ENCODE measurements at regions not wholly inside any gene's neighbourhood (a gene's known extent, or its start where the extent isn't known, plus 50 kb on each side); places are given as distances from the start of the nearest gene placed in this dataset.
"Not testable (repeated sequence)": the region's sequence is repeated elsewhere in the genome, so short reads cannot be mapped to it uniquely, and the experiment has no call there.

DNA sequence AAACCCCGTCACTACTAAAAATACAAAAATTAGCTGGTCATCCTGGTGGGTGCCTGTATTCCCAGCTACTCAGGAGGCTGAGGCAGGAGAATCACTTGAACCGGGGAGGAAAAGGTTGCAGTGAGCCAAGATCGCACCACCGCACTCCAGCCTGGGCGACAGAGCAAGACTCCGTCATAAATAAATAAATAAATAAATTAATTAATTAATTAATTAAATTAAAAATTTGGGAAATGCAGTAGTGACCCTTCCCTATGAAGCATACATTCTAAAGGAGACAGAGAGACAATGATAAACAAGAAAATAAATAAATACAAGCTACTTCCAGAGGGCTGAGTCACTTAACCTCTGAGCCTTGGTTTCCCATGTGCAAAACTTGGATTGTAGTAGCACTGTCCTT lies 383.6 kb upstream of the MAF start:
- ATAC-seq; intact Hi-C loops (cut with DNase I); DNase-seq (ENCODE audit: low spot score): not testable (repeated sequence)

- intact Hi-C loops (cut with DNase I): no loop called here
- DNase-seq (ENCODE audit: low spot score): no peak
- ATAC-seq: no peak
Observed at GRCh38 chr16:79982862-79983261, 382.3 kb upstream of the MAF start.

DNA sequence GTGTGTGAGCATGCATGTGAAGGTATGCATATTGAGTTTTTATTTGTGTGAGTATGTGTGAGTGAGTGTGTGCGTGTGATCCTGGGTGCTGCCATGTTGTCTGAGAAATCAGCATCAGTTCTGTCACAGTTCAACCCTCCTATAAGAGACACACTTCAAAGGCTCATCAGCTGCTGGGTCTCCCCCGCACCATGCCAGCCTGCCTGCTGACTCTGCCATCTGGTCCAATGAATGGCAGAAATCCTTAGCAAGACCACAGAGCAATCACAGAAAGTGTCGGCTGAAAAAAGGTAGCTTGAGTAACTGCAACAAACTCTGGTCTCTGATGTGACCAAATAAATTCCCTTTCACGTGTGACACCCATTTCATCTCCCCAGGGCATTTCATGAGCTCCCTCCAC lies 381.8 kb upstream of the MAF start:
- ATAC-seq: no peak
- intact Hi-C loops (cut with DNase I): no loop called here

DNA sequence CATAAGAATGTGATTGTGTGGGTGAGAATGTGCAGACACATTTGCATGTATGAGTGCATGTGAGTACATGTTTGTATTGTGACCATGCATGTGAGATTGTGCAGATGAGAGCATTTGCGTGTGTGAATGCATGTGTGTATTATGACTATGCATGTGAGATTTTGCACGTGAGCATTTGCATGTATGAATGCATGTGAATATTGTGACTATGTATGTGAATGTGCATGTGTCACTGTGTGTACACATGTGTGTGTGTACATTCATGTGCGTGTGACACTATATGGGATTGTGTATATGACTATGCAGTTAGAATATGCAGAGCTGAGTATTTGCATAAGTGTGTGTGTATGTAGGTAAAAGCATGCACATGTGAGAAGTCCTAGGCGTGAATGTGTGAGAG lies 381.3 kb upstream of the MAF start:
- ATAC-seq: no peak
- intact Hi-C loops (cut with DNase I): no loop called here
- DNase-seq (ENCODE audit: low spot score): no peak

More for the DNA sequence above, 381.8 kb upstream of the MAF start:
- no peak for DNase-seq (ENCODE audit: low spot score)

DNA sequence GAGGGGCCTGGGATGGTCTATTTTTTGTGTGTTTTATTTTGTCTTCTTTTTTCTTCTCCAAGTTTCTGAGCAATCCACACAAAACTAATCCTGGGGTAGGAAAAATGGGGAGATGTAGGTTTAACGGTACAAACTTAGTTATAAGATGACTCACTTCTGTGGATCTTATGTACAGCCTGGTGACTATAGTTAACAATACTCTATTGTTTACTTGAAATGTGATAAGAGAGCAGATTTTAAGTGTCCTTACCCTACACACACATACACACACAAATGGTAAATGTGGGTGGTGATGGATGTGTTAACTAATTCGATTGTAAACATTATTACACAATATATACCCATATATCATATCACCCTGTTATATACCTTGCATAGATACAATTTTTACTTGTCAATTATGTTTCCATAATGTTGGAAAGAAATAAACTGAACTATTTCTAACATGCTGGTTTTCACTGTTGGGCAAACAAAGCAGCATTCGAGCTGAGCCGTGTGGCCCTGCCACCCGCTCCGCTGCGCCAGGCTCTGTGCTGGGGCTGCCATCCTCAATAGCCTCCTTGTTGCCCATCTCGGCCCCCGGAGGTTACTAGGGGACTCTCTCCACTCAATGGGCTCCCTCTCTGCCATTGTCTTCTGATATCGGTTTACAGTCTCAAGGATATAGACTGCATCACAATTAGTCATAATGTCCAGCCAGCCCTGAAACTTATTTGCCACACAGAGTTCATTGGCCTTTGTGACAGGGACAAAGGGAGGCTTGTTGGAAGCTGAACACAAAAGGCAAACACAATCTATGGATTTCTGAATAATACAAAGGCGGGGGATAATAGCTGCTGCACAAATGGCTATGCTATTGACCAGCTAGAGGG lies 380.3 kb upstream of the MAF start:
- DNase-seq (ENCODE audit: low spot score) (peak; percentile 63), ATAC-seq (peak; percentile 89)
- intact Hi-C loops (cut with DNase I): no loop called here

GRCh38 chr16:79977940-79978836 lies 377.7 kb upstream of the MAF start:
- ATAC-seq (no peak), DNase-seq (ENCODE audit: low spot score) (no peak)
- intact Hi-C loops (cut with DNase I): no loop called here

GRCh38 chr16:79973320-79973719 lies 372.8 kb upstream of the MAF start:
- ATAC-seq: no peak
- no peak for DNase-seq (ENCODE audit: low spot score)
- intact Hi-C loops (cut with DNase I): no loop called here

DNA sequence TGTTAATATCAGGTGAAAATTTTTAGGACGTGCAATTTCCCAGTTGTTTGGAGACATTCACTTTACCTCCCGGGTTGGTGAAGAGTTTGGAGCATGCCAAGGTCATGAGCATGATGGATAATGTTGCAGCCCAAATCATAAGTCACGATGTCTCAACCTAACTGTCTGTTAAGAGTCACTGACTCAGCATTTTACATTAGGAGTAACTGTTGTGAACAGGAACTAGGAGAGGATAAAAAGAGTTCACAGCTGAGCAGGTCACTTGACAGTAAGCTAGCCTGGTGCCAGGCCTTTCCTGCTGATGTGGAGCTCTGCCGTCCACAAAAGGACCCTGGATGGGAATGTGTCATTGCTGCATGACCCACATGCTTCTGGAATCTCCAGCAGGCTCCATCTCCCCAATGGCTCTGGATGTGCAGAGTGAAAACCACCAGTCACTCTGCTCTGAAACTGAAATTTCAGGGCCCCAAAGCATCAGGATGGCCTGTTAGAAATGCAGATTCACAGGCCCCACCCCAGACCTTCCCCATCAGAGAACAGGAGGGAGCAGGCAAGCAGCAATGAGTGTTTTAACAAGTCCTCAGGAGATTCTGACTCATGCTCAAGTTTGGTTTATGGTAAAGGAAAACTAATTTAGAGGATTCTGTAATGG lies 371.6 kb upstream of the MAF start:
- ATAC-seq (no peak), DNase-seq (ENCODE audit: low spot score) (no peak)
- intact Hi-C loops (cut with DNase I): no loop called here

DNA sequence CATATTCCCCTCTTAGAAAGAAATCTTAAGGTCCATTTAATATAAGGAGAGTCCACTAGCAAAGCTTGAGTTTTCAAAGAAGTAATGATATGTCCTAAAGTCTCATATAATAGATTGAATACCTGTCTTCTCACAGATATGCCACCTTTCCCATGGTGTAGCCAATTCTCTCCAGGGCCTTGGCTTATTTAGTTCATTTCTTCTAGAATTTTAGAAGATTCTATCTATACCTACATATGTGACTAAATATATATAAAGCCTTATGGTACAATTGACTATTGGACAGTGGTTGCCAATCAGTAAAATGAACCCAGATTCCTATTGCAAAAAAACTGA lies 370.7 kb upstream of the MAF start:
- intact Hi-C loops (cut with DNase I): no loop called here
- DNase-seq (ENCODE audit: low spot score): no peak
- no peak for ATAC-seq

GRCh38 chr16:79970551-79971236 lies 370.2 kb upstream of the MAF start:
- ATAC-seq (peak; percentile 96), DNase-seq (ENCODE audit: low spot score) (no peak)
- intact Hi-C loops (cut with DNase I): no loop called here

- intact Hi-C loops (cut with DNase I): no loop called here
- no peak for DNase-seq (ENCODE audit: low spot score)
- no peak for ATAC-seq
Observed at GRCh38 chr16:79970087-79970486, 369.6 kb upstream of the MAF start.

GRCh38 chr16:79969458-79969857 lies 368.9 kb upstream of the MAF start:
- DNase-seq (ENCODE audit: low spot score) (no peak), ATAC-seq (no peak)
- intact Hi-C loops (cut with DNase I): no loop called here

DNA sequence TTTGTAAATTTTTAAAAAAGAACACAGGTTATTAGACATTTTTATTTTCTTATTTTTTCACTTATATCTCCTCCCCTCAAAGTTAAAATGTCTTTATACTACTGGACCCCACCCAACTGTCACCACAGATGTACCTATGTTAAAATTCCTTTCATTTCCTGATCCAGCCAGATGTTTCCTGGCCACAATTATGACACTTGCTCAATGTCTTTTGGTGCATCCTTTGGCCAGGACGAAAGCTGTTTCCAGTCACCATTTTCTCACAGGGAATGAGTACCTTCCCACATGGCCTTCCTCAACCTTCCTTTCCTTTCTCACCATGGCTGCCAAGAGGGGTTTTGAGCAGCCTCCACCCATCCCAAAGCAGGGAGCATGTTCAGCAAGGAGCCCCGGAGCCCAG lies 365.7 kb upstream of the MAF start:
- DNase-seq (ENCODE audit: low spot score) (no peak), ATAC-seq (no peak)
- intact Hi-C loops (cut with DNase I): no loop called here

DNA sequence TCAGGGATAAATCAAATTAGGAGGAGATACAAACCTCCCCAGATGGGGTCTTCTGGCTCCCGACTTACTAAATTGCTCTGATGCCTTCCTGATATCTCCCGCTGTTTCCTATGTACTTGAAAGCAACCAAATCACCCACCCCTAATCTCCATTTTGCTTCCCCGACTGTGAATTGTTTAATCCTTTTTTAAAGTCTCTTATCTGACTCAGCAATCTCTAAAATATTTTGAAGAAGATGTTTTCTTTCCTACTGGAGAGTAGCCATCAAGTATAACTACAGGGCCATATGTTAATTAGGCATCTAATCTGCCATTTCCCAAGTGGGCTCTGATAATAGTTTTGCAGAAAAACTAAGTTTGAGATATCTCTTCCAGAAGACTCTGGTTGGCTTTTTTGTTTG lies 365.2 kb upstream of the MAF start:
- ATAC-seq (no peak), DNase-seq (ENCODE audit: low spot score) (no peak)
- intact Hi-C loops (cut with DNase I): no loop called here

GRCh38 chr16:79964104-79964503 lies 363.6 kb upstream of the MAF start:
- ATAC-seq (no peak), DNase-seq (ENCODE audit: low spot score) (no peak)
- intact Hi-C loops (cut with DNase I): loop anchor here (5.0 kb wide), 1 partner anchor 778 kb away; no protein-coding TSS in a partner anchor

GRCh38 chr16:79962962-79963361 lies 362.4 kb upstream of the MAF start:
- DNase-seq (ENCODE audit: low spot score): no peak
- intact Hi-C loops (cut with DNase I): loop anchor here (5.0 kb wide), 1 partner anchor 779 kb away; no protein-coding TSS in a partner anchor
- no peak for ATAC-seq

DNA sequence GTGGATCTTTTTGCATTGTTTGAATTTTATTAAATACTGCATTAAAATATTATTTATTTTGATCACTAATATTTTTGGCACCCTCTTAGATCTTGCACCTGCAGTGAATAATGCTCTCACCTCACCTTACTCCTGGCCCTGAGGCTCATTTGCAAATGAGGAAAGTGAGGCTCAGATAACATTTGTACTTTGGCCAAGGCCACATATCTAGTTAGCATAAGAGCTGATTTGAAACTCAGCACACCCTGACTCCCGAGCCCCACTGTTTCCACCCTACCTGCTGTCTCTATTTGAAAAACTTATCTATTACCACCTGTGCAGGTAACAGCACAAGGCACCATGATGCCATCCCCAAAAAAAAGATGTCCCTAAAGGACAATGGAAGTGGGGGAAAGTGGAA lies 358.7 kb upstream of the MAF start:
- no peak for ATAC-seq

DNA sequence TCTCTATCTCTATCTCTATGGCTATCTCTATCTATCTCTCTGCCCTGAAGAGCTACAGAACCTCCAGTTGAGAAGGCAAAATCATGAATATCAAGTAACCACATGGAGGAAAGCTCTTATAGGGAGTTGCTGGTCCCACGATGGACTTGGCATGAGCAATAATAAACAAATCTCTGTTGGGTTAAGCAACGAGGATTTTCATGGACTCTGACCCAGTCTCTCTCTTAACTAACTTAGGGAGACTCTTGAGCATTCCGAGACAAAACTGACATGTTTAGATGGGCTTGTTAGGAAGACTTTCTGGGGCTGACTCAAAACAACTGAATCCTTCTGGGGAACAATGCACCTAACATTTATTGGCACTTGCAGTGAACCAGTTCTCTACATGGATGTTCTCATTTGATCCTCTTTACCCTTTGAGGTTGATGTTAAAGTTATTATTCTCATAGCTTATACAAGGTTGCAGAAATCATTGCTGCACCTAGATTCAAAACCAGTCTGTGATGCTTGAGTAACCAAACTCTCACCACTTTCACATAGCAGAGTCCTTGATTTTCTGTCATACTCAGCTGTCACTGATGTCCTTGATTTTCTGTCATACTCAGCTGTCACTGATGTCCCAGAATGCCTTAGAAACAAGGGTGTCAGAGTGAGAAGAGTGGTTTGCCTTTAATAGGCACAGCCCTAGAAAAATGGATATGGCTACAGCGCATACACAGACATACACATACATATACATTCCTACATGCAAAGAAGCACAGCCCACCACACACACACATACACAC lies 354.6 kb upstream of the MAF start:
- no peak for ATAC-seq
- no peak for DNase-seq (ENCODE audit: low spot score)
- intact Hi-C loops (cut with DNase I): no loop called here

More for the DNA sequence above, 358.7 kb upstream of the MAF start:
- intact Hi-C loops (cut with DNase I): no loop called here
- DNase-seq (ENCODE audit: low spot score): no peak
